H54 (cell line): ENCODE measurements at regions not wholly inside any gene's neighbourhood (a gene's known extent, or its start where the extent isn't known, plus 50 kb on each side); places are given as distances from the start of the nearest gene placed in this dataset.
"Not testable (repeated sequence)": the region's sequence is repeated elsewhere in the genome, so short reads cannot be mapped to it uniquely, and the experiment has no call there.

Experiments used
- DNase-seq: peaks from one replicate; pipeline ENCODE4 v3.0.0; 2011; ENCODE audit warnings: low spot score, mixed read lengths; ENCODE audit not compliant: insufficient read length
- FAIRE-seq: peaks from 3 replicates; lab custom pipeline; 2011; peaks lifted over from hg19 to GRCh38; lab: Jason Lieb, UNC
- POLR2A ChIP-seq: IDR thresholded peaks from 2 replicates; pipeline ENCODE4 v1.6.1; 2011; ENCODE audit warnings: low read depth, mild to moderate bottlenecking, low read length

DNA sequence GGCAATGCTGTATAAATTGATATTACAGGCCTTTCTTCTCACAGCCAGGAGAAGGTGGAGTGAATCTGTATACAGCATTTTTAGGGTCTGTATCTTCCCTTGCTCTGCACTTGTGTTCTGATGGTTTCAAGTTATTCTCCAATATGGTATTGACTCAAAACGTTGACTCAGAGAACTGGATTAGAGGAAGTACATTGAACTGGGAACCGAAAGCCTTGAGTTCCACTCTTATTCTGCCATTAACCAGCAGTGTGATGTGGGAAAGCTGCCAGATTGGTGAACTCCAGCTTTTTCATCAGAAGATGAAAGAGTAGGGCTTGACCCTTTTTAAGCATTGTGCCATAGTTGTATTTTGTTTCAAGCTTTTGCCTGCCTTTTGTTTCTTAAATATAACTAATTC lies 167.7 kb downstream of the SPRY2 start:
- no peak for TF ChIP-seq POLR2A
- DNase-seq, result no peak
- FAIRE-seq, result no peak

DNA sequence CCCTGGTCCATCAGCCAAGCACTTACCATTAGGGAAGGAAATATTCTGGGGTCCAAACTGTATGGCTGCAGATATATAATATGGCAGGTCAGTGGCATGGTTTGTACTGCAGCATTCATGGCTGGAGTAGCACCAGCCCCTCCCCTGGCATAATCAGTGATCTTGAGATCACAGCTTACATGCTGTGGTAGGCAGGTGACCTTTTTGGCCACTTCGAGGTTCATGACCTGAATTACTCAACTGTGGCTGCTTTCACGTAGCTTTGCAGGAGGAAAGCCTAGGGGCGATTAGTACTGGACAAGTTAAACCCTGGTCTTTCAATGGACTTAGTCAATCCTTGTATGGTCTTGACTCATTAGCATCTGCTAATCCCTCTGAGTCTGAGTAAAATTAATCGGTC lies 169.8 kb downstream of the SPRY2 start:
- DNase-seq (no peak), FAIRE-seq (no peak)
- TF ChIP-seq POLR2A, result no peak

DNA sequence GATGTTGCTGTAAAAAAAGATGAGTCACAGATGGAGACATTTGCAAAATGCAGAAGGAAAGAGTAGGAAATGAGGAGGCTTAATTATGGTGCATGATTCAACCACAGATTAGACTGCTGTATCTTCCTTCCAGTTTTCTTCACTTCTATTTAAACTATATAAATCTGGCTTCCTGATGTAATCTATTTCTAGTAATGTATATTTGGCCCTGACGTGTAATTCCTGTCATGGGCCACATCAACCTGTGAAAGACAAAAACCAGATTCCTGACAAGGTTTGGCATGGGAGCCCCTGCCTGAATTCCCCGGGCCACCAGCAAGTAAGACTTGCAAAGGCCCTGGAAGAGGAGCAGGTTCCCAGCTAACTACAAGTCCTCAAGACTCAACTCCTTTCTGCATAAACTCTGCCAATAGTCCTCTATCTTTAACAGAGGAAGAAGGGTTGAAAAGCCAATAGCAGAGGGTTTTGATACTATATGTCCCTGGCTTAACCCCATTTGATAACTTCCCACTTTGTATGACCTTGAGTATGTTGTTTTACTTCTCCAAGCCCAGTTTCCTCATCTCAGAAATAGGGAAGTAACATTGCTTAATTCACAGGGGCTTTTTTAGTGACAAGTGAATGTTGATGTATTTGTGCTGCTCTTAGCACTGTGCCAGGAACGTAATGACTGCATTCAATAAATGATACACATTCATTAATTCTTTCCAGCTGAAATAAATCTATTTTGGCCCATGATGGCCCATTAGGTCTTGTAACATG lies 172.7 kb downstream of the SPRY2 start:
- DNase-seq (no peak), FAIRE-seq (no peak)
- TF ChIP-seq POLR2A, result no peak

DNA sequence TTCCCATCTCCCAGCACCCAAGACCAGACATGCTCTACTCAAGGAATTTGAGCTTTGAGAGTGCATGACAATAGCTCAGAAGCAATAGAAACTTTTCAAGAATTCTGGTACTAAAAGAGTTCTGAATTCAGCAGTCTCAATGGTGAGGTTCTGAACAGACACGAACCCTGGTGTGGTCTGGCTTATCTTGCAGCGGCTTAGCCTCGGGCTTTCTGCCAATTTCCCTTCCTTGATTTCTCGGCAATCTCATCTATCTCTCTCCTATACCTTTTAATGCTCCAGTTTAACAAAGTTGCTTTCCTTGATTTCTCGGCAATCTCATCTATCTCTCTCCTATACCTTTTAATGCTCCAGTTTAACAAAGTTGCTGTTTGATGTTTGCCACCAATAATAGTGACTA lies 174.6 kb downstream of the SPRY2 start:
- no peak for TF ChIP-seq POLR2A
- DNase-seq, result no peak
- FAIRE-seq, result no peak

DNA sequence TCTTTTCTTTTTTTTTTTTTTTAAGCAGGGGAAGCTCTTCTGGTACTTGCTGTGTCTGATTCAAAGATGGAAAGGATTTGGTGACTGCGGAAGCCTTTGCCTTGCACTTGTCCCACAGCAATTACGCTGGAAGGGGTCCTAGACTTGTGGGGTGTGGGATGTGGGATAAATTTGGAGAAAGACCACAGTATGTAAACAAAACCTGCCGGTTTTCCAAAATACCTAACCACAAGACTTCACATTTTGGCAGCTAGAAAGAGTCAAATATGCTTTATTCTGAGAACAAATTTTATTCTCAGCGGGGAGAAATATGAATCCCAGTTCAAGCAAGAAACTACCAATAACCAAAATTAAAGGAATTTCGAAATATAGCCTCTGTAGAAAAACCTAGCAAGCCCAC lies 176.5 kb downstream of the SPRY2 start:
- no peak for DNase-seq
- no peak for FAIRE-seq
- no peak for TF ChIP-seq POLR2A

DNA sequence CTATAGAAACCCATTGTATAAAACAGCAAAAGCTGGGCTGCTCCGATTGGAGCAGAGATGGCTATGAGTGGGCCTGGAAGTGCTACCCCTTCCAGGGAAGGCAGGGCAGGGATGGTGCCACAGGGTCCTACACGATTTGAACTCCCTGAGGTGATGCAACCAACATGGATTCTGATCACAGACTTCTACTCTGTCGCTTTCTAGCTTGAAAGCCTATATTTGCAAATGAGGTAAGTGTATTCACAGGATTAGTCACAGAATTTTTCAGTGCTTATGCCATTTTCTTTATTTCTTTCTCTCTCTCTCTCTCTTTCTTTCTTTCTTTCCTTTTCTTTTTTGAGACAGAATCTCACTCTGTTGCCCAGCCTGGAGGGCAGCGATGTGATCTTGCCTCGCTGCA lies 179.0 kb downstream of the SPRY2 start:
- FAIRE-seq (no peak), DNase-seq (no peak)
- TF ChIP-seq POLR2A, result no peak

DNA sequence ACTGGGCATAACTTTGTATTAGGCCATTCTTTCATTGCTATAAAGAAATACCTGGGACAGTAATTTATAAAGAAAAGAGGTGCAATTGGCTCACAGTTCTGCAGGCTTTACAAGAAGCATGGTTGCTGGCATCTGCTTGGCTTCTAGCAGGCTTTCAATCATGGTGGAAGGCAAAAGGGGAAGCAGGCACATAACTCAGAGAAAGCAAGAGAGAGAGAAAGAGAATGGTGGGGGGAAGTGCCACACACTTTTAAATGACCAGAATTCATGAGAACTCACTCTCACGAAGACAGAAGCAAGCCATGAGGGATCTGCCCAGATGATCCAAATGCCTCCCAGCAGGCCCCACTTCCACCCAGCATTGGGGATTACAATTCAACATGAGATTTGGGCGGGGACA lies 179.7 kb downstream of the SPRY2 start:
- DNase-seq (no peak), FAIRE-seq (no peak)
- no peak for TF ChIP-seq POLR2A

DNA sequence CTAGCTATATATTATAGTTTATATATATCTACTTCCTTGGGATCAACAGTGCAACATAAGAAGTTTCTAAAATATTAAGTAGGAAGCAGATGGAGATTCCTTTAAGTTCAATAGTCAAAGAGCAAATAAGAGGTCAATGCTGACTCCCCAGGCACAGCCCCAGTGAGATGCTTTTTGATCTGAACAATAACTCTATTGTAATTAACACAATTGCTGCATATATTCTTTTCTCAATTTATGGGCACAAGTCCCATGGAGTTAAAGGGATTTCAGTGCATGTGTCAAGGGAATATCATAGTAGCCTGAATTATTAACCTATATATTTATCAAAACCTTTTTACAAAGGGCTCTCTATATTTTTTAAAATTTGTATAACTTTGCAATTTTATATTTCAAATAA lies 180.8 kb downstream of the SPRY2 start:
- FAIRE-seq (no peak), DNase-seq (no peak)
- no peak for TF ChIP-seq POLR2A

DNA sequence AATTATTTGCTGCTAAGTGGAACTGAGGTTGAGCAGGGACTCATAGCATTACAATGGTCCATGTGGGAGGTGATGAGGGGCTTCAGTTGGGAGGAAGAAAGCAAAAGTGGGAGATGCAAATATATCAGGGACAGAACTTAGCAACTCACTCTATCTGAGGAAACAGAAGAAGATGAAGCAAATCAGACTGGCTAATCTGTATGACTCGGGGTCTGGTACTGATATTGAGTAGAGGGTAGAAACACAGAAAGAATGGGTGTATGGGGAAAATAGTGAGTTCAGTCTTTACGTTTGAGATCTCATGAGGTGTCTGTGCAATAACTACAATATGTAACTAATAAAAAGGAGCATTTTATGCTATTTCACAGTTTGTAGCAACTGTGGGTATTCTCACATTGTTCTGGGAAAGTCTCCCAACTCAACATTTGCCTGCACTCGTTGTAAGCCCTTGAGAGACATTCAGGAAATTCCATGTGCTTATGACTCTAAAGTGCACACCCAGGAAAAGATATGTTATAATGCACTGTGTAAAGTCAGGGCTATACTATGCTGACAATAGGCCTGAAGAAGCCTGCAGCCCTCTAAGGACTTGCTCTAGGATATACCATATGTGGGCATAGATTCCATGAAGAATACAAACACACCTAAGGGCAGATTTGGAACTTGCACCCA lies 183.5 kb downstream of the SPRY2 start:
- no peak for DNase-seq
- FAIRE-seq, result no peak
- TF ChIP-seq POLR2A, result no peak

DNA sequence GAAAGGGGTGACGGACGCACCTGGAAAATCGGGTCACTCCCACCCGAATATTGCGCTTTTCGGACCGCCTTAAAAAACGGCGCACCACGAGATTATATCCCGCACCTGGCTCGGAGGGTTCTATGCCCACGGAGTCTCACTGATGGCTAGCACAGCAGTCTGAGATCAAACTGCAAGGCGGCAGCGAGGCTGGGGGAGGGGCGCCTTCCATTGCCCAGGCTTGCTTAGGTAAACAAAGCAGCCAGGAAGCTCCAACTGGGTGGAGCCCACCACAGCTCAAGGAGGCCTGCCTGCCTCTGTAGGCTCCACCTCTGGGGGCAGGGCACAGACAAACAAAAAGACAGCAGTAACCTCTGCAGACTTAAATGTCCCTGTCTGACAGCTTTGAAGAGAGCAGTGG lies 188.8 kb downstream of the SPRY2 start:
- DNase-seq, FAIRE-seq: not testable (repeated sequence)

DNA sequence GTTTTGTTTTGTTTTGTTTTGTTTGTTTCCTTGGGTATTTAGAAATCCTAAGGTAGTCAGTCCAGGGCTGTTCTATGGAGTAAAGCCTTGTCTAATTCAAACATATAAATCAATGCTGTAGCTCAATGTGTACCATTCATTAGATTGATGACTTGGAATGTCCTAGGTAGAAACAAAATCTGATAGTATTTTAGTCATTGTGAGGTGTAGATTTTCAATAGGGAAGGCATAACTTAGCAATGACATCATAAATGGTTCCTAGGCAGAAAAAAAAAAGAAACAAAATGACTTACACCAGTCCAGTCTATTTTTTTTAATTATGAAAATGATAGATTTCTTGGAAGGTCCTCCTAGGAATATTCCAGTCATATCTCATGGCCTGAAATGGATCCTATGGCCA lies 189.9 kb downstream of the SPRY2 start:
- no peak for DNase-seq
- no peak for TF ChIP-seq POLR2A
- no peak for FAIRE-seq

DNA sequence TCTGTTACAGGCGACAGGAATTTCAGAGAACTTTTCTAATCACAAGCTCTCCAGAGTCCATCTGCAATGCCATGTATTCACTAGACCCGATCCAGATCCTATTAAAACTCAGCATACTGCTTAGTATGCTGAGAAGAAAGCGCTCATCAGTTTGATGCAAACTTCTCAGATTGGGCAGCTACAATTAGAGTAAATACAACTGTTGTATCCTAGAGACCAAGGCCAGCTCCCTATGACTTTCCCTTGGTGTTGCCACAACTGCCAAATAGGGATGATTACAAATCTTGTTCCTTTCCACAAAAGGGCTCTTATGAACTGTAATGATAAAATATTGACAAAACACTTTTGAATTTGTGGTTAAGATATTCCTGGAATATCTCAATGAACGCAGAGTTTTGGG lies 191.2 kb downstream of the SPRY2 start:
- FAIRE-seq, result no peak
- TF ChIP-seq POLR2A, result no peak
- DNase-seq, result no peak

DNA sequence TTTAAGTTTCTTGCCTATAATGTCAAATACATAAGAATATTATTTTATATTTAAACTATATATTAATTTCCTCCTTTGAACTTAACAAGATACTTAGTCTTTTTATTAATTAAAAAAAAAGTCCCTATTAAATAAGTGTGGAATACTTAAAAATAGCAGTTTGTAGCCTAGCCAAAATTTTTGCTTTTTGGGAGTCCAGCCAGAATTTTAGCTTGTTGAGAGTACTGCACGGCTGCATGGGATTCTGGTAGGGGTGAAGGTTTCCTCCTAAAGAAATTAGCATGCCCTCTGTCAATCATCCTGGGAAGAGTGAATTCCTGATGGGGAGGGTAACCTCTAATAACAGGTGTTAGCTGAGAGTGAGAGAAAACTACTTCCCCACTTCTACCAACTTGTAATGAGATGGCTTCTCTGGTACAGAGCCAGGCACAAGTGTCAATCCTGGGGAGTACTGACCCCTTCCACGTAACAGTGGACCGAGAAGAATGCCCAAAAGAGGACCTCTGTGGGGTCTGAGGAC lies 195.7 kb downstream of the SPRY2 start:
- TF ChIP-seq POLR2A, result no peak
- DNase-seq (no peak), FAIRE-seq (no peak)

DNA sequence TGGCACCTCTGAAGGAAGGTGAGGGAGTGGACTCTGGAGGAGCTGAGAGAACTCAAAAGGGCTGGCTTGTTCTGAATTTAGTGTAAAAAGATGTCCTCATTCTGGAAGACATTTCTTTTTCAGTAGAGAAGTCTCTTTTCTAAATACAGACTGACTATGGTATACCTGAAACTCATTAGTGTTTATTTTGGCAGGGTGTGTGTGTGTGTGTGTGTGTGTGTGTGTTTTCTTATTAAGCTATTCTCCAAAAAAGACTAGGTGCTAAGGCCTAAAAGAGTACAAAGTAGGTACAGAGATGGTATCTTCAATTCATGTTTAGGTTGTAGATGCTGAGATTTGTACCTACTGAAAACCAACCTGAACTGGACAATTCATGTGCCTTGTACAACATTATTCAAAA lies 196.4 kb downstream of the SPRY2 start:
- TF ChIP-seq POLR2A, result no peak
- DNase-seq (no peak), FAIRE-seq (no peak)
